ENCODE measurements at regions not wholly inside any gene's neighbourhood (a gene's known extent, or its start where the extent isn't known, plus 50 kb on each side); places are given as distances from the start of the nearest gene placed in this dataset.
"Not testable (repeated sequence)": the region's sequence is repeated elsewhere in the genome, so short reads cannot be mapped to it uniquely, and the experiment has no call there.

- H3K4me2 ChIP-seq (ENCODE audit: low read length) = no peak overlapping the region
- no peak overlapping the region for H3K9ac ChIP-seq (ENCODE audit: low read length)
- H4K20me1 ChIP-seq (ENCODE audit: insufficient read depth) = no peaks in the 10 kb centered on the region
- TF ChIP-seq EP300 (conservative IDR thresholded peaks at IDR 0.05; ENCODE audit: poor library complexity, severe bottlenecking) (no peak), POLR2AphosphoS5 (IDR thresholded peaks at IDR 0.05) (no peak), TAF1 (IDR thresholded peaks at IDR 0.05; ENCODE audit: low read depth) (no peak), CTCF (IDR thresholded peaks at IDR 0.05; ENCODE audit: poor library complexity, severe bottlenecking) (no peak)
- no peaks in the 10 kb centered on the region for H3F3A ChIP-seq (ENCODE audit: insufficient read depth, low read length, poor library complexity, severe bottlenecking)
- H2AFZ ChIP-seq (ENCODE audit: low read depth, low read length) = no peak overlapping the region
- H3K36me3 ChIP-seq (ENCODE audit: insufficient read depth, low read length) = no peaks in the 10 kb centered on the region
- H3K27ac ChIP-seq (ENCODE audit: low read length) = no peak overlapping the region
- no peaks in the 10 kb centered on the region for H3K27me3 ChIP-seq (ENCODE audit: insufficient read depth, low read depth, low read length)
- H3K79me2 ChIP-seq (replicated peaks; ENCODE audit: insufficient read depth, low read length) = no peaks in the 10 kb centered on the region
- H3K4me3 ChIP-seq (ENCODE audit: low read length) = no peak overlapping the region
- H3K9me2 ChIP-seq (ENCODE audit: insufficient read depth, low read length) = no peaks in the 10 kb centered on the region
- H3K9me3 ChIP-seq (ENCODE audit: low read length) = peaks cover 9% of the 10 kb centered on the region
Observed at GRCh38 chr13:55160867-55161266, 1979.9 kb upstream of the PRR20A start.

- not testable (repeated sequence) for H3K4me2 ChIP-seq (ENCODE audit: low read length); H3K9ac ChIP-seq (ENCODE audit: low read length); H2AFZ ChIP-seq (ENCODE audit: low read depth, low read length); H4K20me1 ChIP-seq (ENCODE audit: insufficient read depth); H3K36me3 ChIP-seq (ENCODE audit: insufficient read depth, low read length); H3K9me3 ChIP-seq (ENCODE audit: low read length); H3K27ac ChIP-seq (ENCODE audit: low read length); H3K79me2 ChIP-seq (replicated peaks; ENCODE audit: insufficient read depth, low read length); H3K27me3 ChIP-seq (ENCODE audit: insufficient read depth, low read depth, low read length); H3K4me3 ChIP-seq (ENCODE audit: low read length); H3K9me2 ChIP-seq (ENCODE audit: insufficient read depth, low read length); H3F3A ChIP-seq (ENCODE audit: insufficient read depth, low read length, poor library complexity, severe bottlenecking)
Observed at GRCh38 chr13:55178582-55178981, 1962.1 kb upstream of the PRR20A start.

- H3K9me2 ChIP-seq (ENCODE audit: insufficient read depth, low read length) = no peaks in the 10 kb centered on the region
- H3K4me3 ChIP-seq (ENCODE audit: low read length) = no peak overlapping the region
- H2AFZ ChIP-seq (ENCODE audit: low read depth, low read length) = no peak overlapping the region
- no peaks in the 10 kb centered on the region for H4K20me1 ChIP-seq (ENCODE audit: insufficient read depth)
- no peak for TF ChIP-seq REST (IDR thresholded peaks at IDR 0.05; ENCODE audit: borderline replicate concordance)
- TF ChIP-seq TAF1 (IDR thresholded peaks at IDR 0.05; ENCODE audit: low read depth) = no peak
- no peak for TF ChIP-seq CTCF (IDR thresholded peaks at IDR 0.05; ENCODE audit: poor library complexity, severe bottlenecking)
- no peak for TF ChIP-seq MXI1 (conservative IDR thresholded peaks at IDR 0.05; ENCODE audit: poor library complexity, severe bottlenecking)
- no peak for TF ChIP-seq RAD21 (conservative IDR thresholded peaks at IDR 0.05)
- TF ChIP-seq EP300 (conservative IDR thresholded peaks at IDR 0.05; ENCODE audit: poor library complexity, severe bottlenecking) = no peak
- no peak for TF ChIP-seq POLR2AphosphoS5 (IDR thresholded peaks at IDR 0.05)
- TF ChIP-seq EZH2 (IDR thresholded peaks at IDR 0.05; ENCODE audit: borderline replicate concordance, insufficient read depth, low read length, poor library complexity, severe bottlenecking) = no peak
- TF ChIP-seq SMC3 (conservative IDR thresholded peaks at IDR 0.05; ENCODE audit: poor library complexity) = no peak
- H3K36me3 ChIP-seq (ENCODE audit: insufficient read depth, low read length) = no peaks in the 10 kb centered on the region
- no peaks in the 10 kb centered on the region for H3K79me2 ChIP-seq (replicated peaks; ENCODE audit: insufficient read depth, low read length)
- H3K9ac ChIP-seq (ENCODE audit: low read length) = no peak overlapping the region
- no peaks in the 10 kb centered on the region for H3F3A ChIP-seq (ENCODE audit: insufficient read depth, low read length, poor library complexity, severe bottlenecking)
- H3K27ac ChIP-seq (ENCODE audit: low read length) = no peak overlapping the region
- no peak overlapping the region for H3K4me2 ChIP-seq (ENCODE audit: low read length)
- no peaks in the 10 kb centered on the region for H3K27me3 ChIP-seq (ENCODE audit: insufficient read depth, low read depth, low read length)
- H3K9me3 ChIP-seq (ENCODE audit: low read length) = no peaks in the 10 kb centered on the region
Observed at GRCh38 chr13:55190996-55191395, 1949.7 kb upstream of the PRR20A start.
